Fibroblast of villous mesenchyme (primary cell): ENCODE measurements at regions not wholly inside any gene's neighbourhood (a gene's known extent, or its start where the extent isn't known, plus 50 kb on each side); places are given as distances from the start of the nearest gene placed in this dataset.

ENCODE experiments used
- DNase-seq: peaks from one replicate; pipeline ENCODE4 v3.0.0-alpha.2; 2010; ENCODE audit warnings: low read depth
- H3K4me3 ChIP-seq: 2 replicates; pipeline ENCODE4 v1.5.1; 2011; ENCODE audit warnings: low read depth, mild to moderate bottlenecking, low read length
- CTCF ChIP-seq: IDR thresholded peaks from 2 replicates; pipeline ENCODE4 v1.5.1; 2012; ENCODE audit warnings: low read depth, mild to moderate bottlenecking, low read length; ENCODE audit not compliant: insufficient read depth

GRCh38 chr11:88420165-88420791 lies 82.7 kb upstream of the CTSC start:
- TF ChIP-seq CTCF, result no peak
- DNase-seq, result peak; percentile 93
- no peak overlapping the region for H3K4me3 ChIP-seq

GRCh38 chr11:88418508-88418907 lies 81.0 kb upstream of the CTSC start:
- DNase-seq, result no peak
- no peak for TF ChIP-seq CTCF
- no peak overlapping the region for H3K4me3 ChIP-seq

- TF ChIP-seq CTCF, result no peak
- no peak for DNase-seq
- no peak overlapping the region for H3K4me3 ChIP-seq
Observed at GRCh38 chr11:88415495-88415894, 78.0 kb upstream of the CTSC start.

- no peak overlapping the region for H3K4me3 ChIP-seq
- no peak for TF ChIP-seq CTCF
- DNase-seq, result peak; percentile 48
Observed at GRCh38 chr11:88414981-88415413, 77.5 kb upstream of the CTSC start.

- DNase-seq, result peak; percentile 86
- no peak for TF ChIP-seq CTCF
- no peak overlapping the region for H3K4me3 ChIP-seq
Observed at GRCh38 chr11:88414385-88414861, 76.9 kb upstream of the CTSC start.

GRCh38 chr11:88411265-88411664 lies 73.7 kb upstream of the CTSC start:
- no peak overlapping the region for H3K4me3 ChIP-seq
- peak; percentile 89 for DNase-seq
- TF ChIP-seq CTCF, result no peak

GRCh38 chr11:88410656-88411055 lies 73.1 kb upstream of the CTSC start:
- no peak overlapping the region for H3K4me3 ChIP-seq
- no peak for TF ChIP-seq CTCF
- no peak for DNase-seq
